Neural progenitor cell (in vitro differentiated cells): ENCODE measurements at regions not wholly inside any gene's neighbourhood (a gene's known extent, or its start where the extent isn't known, plus 50 kb on each side); places are given as distances from the start of the nearest gene placed in this dataset.
"Not testable (repeated sequence)": the region's sequence is repeated elsewhere in the genome, so short reads cannot be mapped to it uniquely, and the experiment has no call there.

Experiments
- DNase-seq: peaks from one replicate; pipeline ENCODE4 v3.0.0-alpha.2; 2016; ENCODE audit warnings: low spot score
- H2AFZ ChIP-seq: fragments of 200-600 bp; sonication (generic); replicated peaks from 2 replicates; pipeline ENCODE4 v1.6.1; 2016; ENCODE audit warnings: antibody characterized with exemption
- H3F3A ChIP-seq: fragments of 200-600 bp; sonication (generic); 2 replicates; pipeline ENCODE4 v1.6.1; 2016; ENCODE audit warnings: antibody characterized with exemption, low read depth
- H3K27ac ChIP-seq: fragments of 200-600 bp; sonication (generic); 2 replicates; pipeline ENCODE4 v1.5.1; 2016; ENCODE audit warnings: mild to moderate bottlenecking
- H3K27me3 ChIP-seq: fragments of 200-600 bp; sonication (generic); 2 replicates; pipeline ENCODE4 v1.6.1; 2016; ENCODE audit warnings: mild to moderate bottlenecking, moderate library complexity
- H3K36me3 ChIP-seq: fragments of 200-600 bp; sonication (generic); 2 replicates; pipeline ENCODE4 v1.5.1; 2016
- H3K4me1 ChIP-seq: fragments of 200-600 bp; sonication (generic); 2 replicates; pipeline ENCODE4 v1.6.1; 2016; ENCODE audit warnings: mixed run types
- H3K4me2 ChIP-seq: fragments of 200-600 bp; sonication (generic); 2 replicates; pipeline ENCODE4 v1.6.1; 2016
- H3K4me3 ChIP-seq: fragments of 200-600 bp; sonication (generic); 2 replicates; pipeline ENCODE4 v1.5.1; 2016
- H3K79me2 ChIP-seq: fragments of 200-600 bp; sonication (generic); 2 replicates; pipeline ENCODE4 v1.6.1; 2016; ENCODE audit warnings: low read depth
- H3K9ac ChIP-seq: fragments of 200-600 bp; sonication (generic); 2 replicates; pipeline ENCODE4 v1.6.1; 2016
- H3K9me3 ChIP-seq: fragments of 200-600 bp; sonication (generic); 2 replicates; pipeline ENCODE4 v1.5.1; 2016; ENCODE audit warnings: low read depth
- H4K20me1 ChIP-seq: fragments of 200-600 bp; sonication (generic); 2 replicates; pipeline ENCODE4 v1.6.1; 2016; ENCODE audit warnings: low read depth
- H3K27ac Mint-ChIP-seq: 3 replicates; pipeline ENCODE4 v1.8.0; 2021; ENCODE audit warnings: mixed read lengths
- H3K27me3 Mint-ChIP-seq: 2 replicates; pipeline ENCODE4 v1.8.0; 2022; ENCODE audit warnings: low read depth, mild to moderate bottlenecking, inconsistent platforms, moderate library complexity, mixed read lengths; ENCODE audit not compliant: insufficient read depth
- H3K36me3 Mint-ChIP-seq: 3 replicates; pipeline ENCODE4 v1.8.0; 2021; ENCODE audit warnings: mixed read lengths
- H3K4me1 Mint-ChIP-seq: 3 replicates; pipeline ENCODE4 v1.8.0; 2021; ENCODE audit warnings: mixed read lengths
- H3K4me3 Mint-ChIP-seq: 3 replicates; pipeline ENCODE4 v1.8.0; 2021; ENCODE audit warnings: mild to moderate bottlenecking, moderate library complexity, mixed read lengths
- H3K9me3 Mint-ChIP-seq: 3 replicates; pipeline ENCODE4 v1.8.0; 2020; ENCODE audit warnings: mixed read lengths
- EZH2 ChIP-seq: fragments of 200-600 bp; sonication (generic); IDR thresholded peaks from 2 replicates; pipeline ENCODE4 v1.6.1; 2017; ENCODE audit warnings: antibody characterized with exemption, mild to moderate bottlenecking, moderate library complexity
- EZH2phosphoT487 ChIP-seq: fragments of 200-600 bp; sonication (generic); IDR thresholded peaks from 2 replicates; pipeline ENCODE4 v1.6.1; 2017; ENCODE audit warnings: antibody characterized with exemption
- TF ChIP-seq, protein P1 (sequence below): fragments of 200-600 bp; sonication (generic); IDR thresholded peaks from 2 replicates; pipeline ENCODE4 v1.5.1; 2017; ENCODE audit warnings: antibody characterized with exemption, mild to moderate bottlenecking

GRCh38 chr14:106227793-106228192 is 701.4 kb downstream of the TMEM121 start:
- Mint-ChIP-seq H3K4me1 (no peaks in the 10 kb centered on the region), H3K27me3 (peaks cover 2% of the 10 kb centered on the region), H3K36me3 (no peaks in the 10 kb centered on the region), H3K4me3 (no peak overlapping the region), H3K27ac (no peak overlapping the region), H3K9me3 (peaks cover 42% of the 10 kb centered on the region)
- no peak overlapping the region for H3K27ac ChIP-seq
- no peaks in the 10 kb centered on the region for H3K9me3 ChIP-seq
- no peak overlapping the region for H3K4me2 ChIP-seq
- no peaks in the 10 kb centered on the region for H3K27me3 ChIP-seq
- no peaks in the 10 kb centered on the region for H3K36me3 ChIP-seq
- H3K4me3 ChIP-seq, result no peak overlapping the region
- H4K20me1 ChIP-seq, result no peaks in the 10 kb centered on the region
- no peaks in the 10 kb centered on the region for H3K79me2 ChIP-seq
- no peaks in the 10 kb centered on the region for H3K4me1 ChIP-seq
- H2AFZ ChIP-seq, result no peak overlapping the region
- TF ChIP-seq EZH2, result no peak
- TF ChIP-seq, protein P1, sequence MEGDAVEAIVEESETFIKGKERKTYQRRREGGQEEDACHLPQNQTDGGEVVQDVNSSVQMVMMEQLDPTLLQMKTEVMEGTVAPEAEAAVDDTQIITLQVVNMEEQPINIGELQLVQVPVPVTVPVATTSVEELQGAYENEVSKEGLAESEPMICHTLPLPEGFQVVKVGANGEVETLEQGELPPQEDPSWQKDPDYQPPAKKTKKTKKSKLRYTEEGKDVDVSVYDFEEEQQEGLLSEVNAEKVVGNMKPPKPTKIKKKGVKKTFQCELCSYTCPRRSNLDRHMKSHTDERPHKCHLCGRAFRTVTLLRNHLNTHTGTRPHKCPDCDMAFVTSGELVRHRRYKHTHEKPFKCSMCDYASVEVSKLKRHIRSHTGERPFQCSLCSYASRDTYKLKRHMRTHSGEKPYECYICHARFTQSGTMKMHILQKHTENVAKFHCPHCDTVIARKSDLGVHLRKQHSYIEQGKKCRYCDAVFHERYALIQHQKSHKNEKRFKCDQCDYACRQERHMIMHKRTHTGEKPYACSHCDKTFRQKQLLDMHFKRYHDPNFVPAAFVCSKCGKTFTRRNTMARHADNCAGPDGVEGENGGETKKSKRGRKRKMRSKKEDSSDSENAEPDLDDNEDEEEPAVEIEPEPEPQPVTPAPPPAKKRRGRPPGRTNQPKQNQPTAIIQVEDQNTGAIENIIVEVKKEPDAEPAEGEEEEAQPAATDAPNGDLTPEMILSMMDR, result no peak
- no peak for TF ChIP-seq EZH2phosphoT487
- no peak overlapping the region for H3K9ac ChIP-seq
- H3F3A ChIP-seq, result no peaks in the 10 kb centered on the region
- no peak for DNase-seq

- no peak overlapping the region for H3K4me2 ChIP-seq
- no peaks in the 10 kb centered on the region for H3K4me1 Mint-ChIP-seq
- no peaks in the 10 kb centered on the region for H3K27me3 ChIP-seq
- H4K20me1 ChIP-seq, result no peaks in the 10 kb centered on the region
- H3K27me3 Mint-ChIP-seq, result peaks cover 2% of the 10 kb centered on the region
- no peak overlapping the region for H3K4me3 ChIP-seq
- no peak for DNase-seq
- H3K27ac Mint-ChIP-seq, result no peak overlapping the region
- no peaks in the 10 kb centered on the region for H3K36me3 ChIP-seq
- H2AFZ ChIP-seq, result no peak overlapping the region
- peaks cover 42% of the 10 kb centered on the region for H3K9me3 Mint-ChIP-seq
- no peak overlapping the region for H3K4me3 Mint-ChIP-seq
- H3K79me2 ChIP-seq, result no peaks in the 10 kb centered on the region
- H3K36me3 Mint-ChIP-seq, result no peaks in the 10 kb centered on the region
- H3K4me1 ChIP-seq, result no peaks in the 10 kb centered on the region
- no peaks in the 10 kb centered on the region for H3K9me3 ChIP-seq
- TF ChIP-seq EZH2, result no peak
- TF ChIP-seq, protein P1, result no peak
- no peak for TF ChIP-seq EZH2phosphoT487
- H3K9ac ChIP-seq, result no peak overlapping the region
- H3K27ac ChIP-seq, result no peak overlapping the region
- H3F3A ChIP-seq, result no peaks in the 10 kb centered on the region
Measured at GRCh38 chr14:106228541-106229158, 702.3 kb downstream of the TMEM121 start.

- no peaks in the 10 kb centered on the region for H3K36me3 Mint-ChIP-seq
- no peak overlapping the region for H3K4me3 Mint-ChIP-seq
- no peak for DNase-seq
Measured at GRCh38 chr14:106230071-106230470, 703.7 kb downstream of the TMEM121 start.

DNA sequence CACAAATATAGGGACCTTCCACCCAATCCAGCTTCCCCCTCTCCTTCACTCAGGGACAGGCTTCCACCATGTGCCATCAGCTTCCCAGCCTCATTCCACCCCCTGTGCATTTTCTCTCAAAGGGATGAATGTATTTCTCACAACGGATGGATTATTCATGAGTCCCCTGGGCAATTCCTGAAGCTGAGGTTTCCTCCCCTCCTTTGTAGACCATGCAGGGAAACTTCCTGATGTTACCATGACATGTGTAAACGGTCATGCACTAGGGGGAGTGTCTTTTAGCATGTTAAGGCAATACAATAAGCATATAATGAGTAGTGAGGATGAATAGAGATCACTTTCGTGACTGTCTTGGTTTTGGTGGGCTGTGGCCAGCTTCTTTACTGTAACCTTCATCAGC is 706.8 kb downstream of the TMEM121 start:
- not testable (repeated sequence) for H3K9ac ChIP-seq, H3K4me3 Mint-ChIP-seq, H3K36me3 Mint-ChIP-seq, H3F3A ChIP-seq, H3K4me3 ChIP-seq, H3K79me2 ChIP-seq, H3K9me3 ChIP-seq, H3K36me3 ChIP-seq, H4K20me1 ChIP-seq, H3K4me1 ChIP-seq, H3K27me3 Mint-ChIP-seq, H3K27ac ChIP-seq, H3K27ac Mint-ChIP-seq, H3K27me3 ChIP-seq, H3K4me1 Mint-ChIP-seq, H2AFZ ChIP-seq, DNase-seq, H3K4me2 ChIP-seq
- peaks cover 39% of the 10 kb centered on the region for H3K9me3 Mint-ChIP-seq

More at GRCh38 chr14:106230071-106230470, 703.7 kb downstream of the TMEM121 start:
- Histone ChIP-seq H3K27me3 (no peaks in the 10 kb centered on the region), H3K79me2 (no peaks in the 10 kb centered on the region), H2AFZ (no peak overlapping the region), H3K27ac (no peak overlapping the region), H3K4me3 (no peak overlapping the region), H3K36me3 (no peaks in the 10 kb centered on the region), H3K9me3 (no peaks in the 10 kb centered on the region), H4K20me1 (no peaks in the 10 kb centered on the region), H3K9ac (no peak overlapping the region), H3K4me2 (no peak overlapping the region), H3K4me1 (no peaks in the 10 kb centered on the region), H3F3A (no peaks in the 10 kb centered on the region)
- Mint-ChIP-seq H3K9me3 (peaks cover 36% of the 10 kb centered on the region), H3K4me1 (no peaks in the 10 kb centered on the region), H3K27me3 (no peaks in the 10 kb centered on the region), H3K27ac (no peak overlapping the region)
- TF ChIP-seq EZH2 (no peak), EZH2phosphoT487 (no peak)
- TF ChIP-seq, protein P1, result no peak

GRCh38 chr14:106234525-106235254 is 708.3 kb downstream of the TMEM121 start:
- not testable (repeated sequence) for H3K27ac ChIP-seq, H2AFZ ChIP-seq, H3K4me3 ChIP-seq, H3K9ac ChIP-seq, H3K27me3 Mint-ChIP-seq, H3K27me3 ChIP-seq, H3K4me3 Mint-ChIP-seq, DNase-seq, H3K4me2 ChIP-seq, H3K27ac Mint-ChIP-seq, H4K20me1 ChIP-seq, H3K4me1 Mint-ChIP-seq, H3F3A ChIP-seq, H3K36me3 Mint-ChIP-seq, H3K79me2 ChIP-seq, H3K36me3 ChIP-seq, H3K4me1 ChIP-seq
- H3K9me3 Mint-ChIP-seq, result peaks cover 34% of the 10 kb centered on the region
- H3K9me3 ChIP-seq, result peaks cover 16% of the 10 kb centered on the region
